OCI-LY1 (cell line): ENCODE measurements at regions not wholly inside any gene's neighbourhood (a gene's known extent, or its start where the extent isn't known, plus 50 kb on each side); places are given as distances from the start of the nearest gene placed in this dataset.

ENCODE experiments used
- H2AFZ ChIP-seq: fragments of 200-600 bp; sonication (generic), shearing (Covaris generic); 2 replicates; pipeline ENCODE4 v1.6.0; 2014; ENCODE audit warnings: antibody characterized with exemption, mild to moderate bottlenecking, low read length
- H3F3A ChIP-seq: fragments of 200-600 bp; sonication (generic), shearing (Covaris generic); 2 replicates; pipeline ENCODE4 v1.6.0; 2014; ENCODE audit warnings: mild to moderate bottlenecking, antibody characterized with exemption, low read length, moderate library complexity; ENCODE audit not compliant: insufficient read depth
- H3K27ac ChIP-seq: fragments of 200-600 bp; sonication (generic); 2 replicates; pipeline ENCODE4 v1.5.1; 2014; ENCODE audit warnings: low read length, mixed run types, mild to moderate bottlenecking, low read depth; ENCODE audit not compliant: poor library complexity, severe bottlenecking
- H3K27me3 ChIP-seq: fragments of 200-600 bp; sonication (generic); 2 replicates; pipeline ENCODE4 v1.6.0; 2014; ENCODE audit warnings: antibody characterized with exemption, mild to moderate bottlenecking, low read length, moderate library complexity; ENCODE audit not compliant: insufficient read depth
- H3K36me3 ChIP-seq: fragments of 200-600 bp; sonication (generic); 2 replicates; pipeline ENCODE4 v1.6.1; 2014; ENCODE audit warnings: mild to moderate bottlenecking, antibody characterized with exemption, low read length, moderate library complexity, mixed read lengths; ENCODE audit not compliant: insufficient read depth
- H3K4me1 ChIP-seq: fragments of 200-600 bp; sonication (generic); 2 replicates; pipeline ENCODE4 v1.5.1; 2014; ENCODE audit warnings: mild to moderate bottlenecking, low read length, moderate library complexity; ENCODE audit not compliant: insufficient read depth, severe bottlenecking
- H3K4me2 ChIP-seq: fragments of 200-600 bp; sonication (generic), shearing (Covaris generic); 2 replicates; pipeline ENCODE4 v1.6.1; 2014; ENCODE audit warnings: low read length
- H3K4me3 ChIP-seq: fragments of 200-600 bp; sonication (generic); 2 replicates; pipeline ENCODE4 v1.5.1; 2014; ENCODE audit warnings: low read length, low read depth, mild to moderate bottlenecking, mixed read lengths; ENCODE audit not compliant: poor library complexity, severe bottlenecking
- H3K79me2 ChIP-seq: fragments of 200-600 bp; shearing (Covaris generic); 2 replicates; pipeline ENCODE4 v1.6.1; 2016; ENCODE audit warnings: mixed run types, low read length, mixed read lengths; ENCODE audit not compliant: insufficient read depth
- H3K9ac ChIP-seq: fragments of 200-600 bp; sonication (generic), shearing (Covaris generic); 2 replicates; pipeline ENCODE4 v1.6.1; 2014; ENCODE audit warnings: mild to moderate bottlenecking, low read length, mixed read lengths
- H3K9me2 ChIP-seq: fragments of 200-600 bp; sonication (generic), shearing (Covaris generic); 2 replicates; pipeline ENCODE4 v1.6.1; 2014; ENCODE audit warnings: low read depth, mild to moderate bottlenecking, low read length, mixed read lengths
- H3K9me3 ChIP-seq: fragments of 200-600 bp; shearing (Covaris generic); 2 replicates; pipeline ENCODE4 v1.6.1; 2014; ENCODE audit warnings: low read length, mixed read lengths
- H4K20me1 ChIP-seq: fragments of 200-600 bp; sonication (generic), shearing (Covaris generic); 2 replicates; pipeline ENCODE4 v1.6.0; 2016; ENCODE audit warnings: mild to moderate bottlenecking, low read length; ENCODE audit not compliant: insufficient read depth
- CTCF ChIP-seq: fragments of 200-600 bp; sonication (generic), shearing (Covaris generic); IDR thresholded peaks from 2 replicates; pipeline ENCODE4 v1.5.1; 2017; ENCODE audit warnings: mild to moderate bottlenecking, antibody characterized with exemption, low read length, moderate library complexity, mixed read lengths
- EZH2 ChIP-seq: fragments of 200-600 bp; sonication (generic), shearing (Covaris generic); IDR thresholded peaks from 2 replicates; pipeline ENCODE4 v1.8.0; 2017; ENCODE audit warnings: borderline replicate concordance, mixed run types, mild to moderate bottlenecking, antibody characterized with exemption, low read length, moderate library complexity, mixed read lengths

GRCh38 chr3:194986208-194987043 is 284.5 kb downstream of the XXYLT1 start:
- no peak overlapping the region for H3K4me3 ChIP-seq
- no peaks in the 10 kb centered on the region for H3F3A ChIP-seq
- no peaks in the 10 kb centered on the region for H3K9me2 ChIP-seq
- no peaks in the 10 kb centered on the region for H3K36me3 ChIP-seq
- H3K9ac ChIP-seq, result no peak overlapping the region
- no peaks in the 10 kb centered on the region for H3K4me1 ChIP-seq
- no peaks in the 10 kb centered on the region for H3K79me2 ChIP-seq
- no peak overlapping the region for H3K4me2 ChIP-seq
- no peak overlapping the region for H3K27ac ChIP-seq
- no peaks in the 10 kb centered on the region for H3K9me3 ChIP-seq
- no peaks in the 10 kb centered on the region for H4K20me1 ChIP-seq
- H2AFZ ChIP-seq, result no peak overlapping the region
- H3K27me3 ChIP-seq, result peaks cover 9% of the 10 kb centered on the region; the same call in 1 of the 2 replicates
- TF ChIP-seq EZH2, result no peak
- no peak for TF ChIP-seq CTCF

- Histone ChIP-seq H3K9ac (no peak overlapping the region), H3K27me3 (no peaks in the 10 kb centered on the region; the same call in 1 of the 2 replicates), H2AFZ (no peak overlapping the region), H3K4me2 (no peak overlapping the region), H4K20me1 (no peaks in the 10 kb centered on the region), H3F3A (no peaks in the 10 kb centered on the region), H3K27ac (no peak overlapping the region), H3K4me1 (no peaks in the 10 kb centered on the region), H3K79me2 (no peaks in the 10 kb centered on the region), H3K9me3 (no peaks in the 10 kb centered on the region), H3K4me3 (no peak overlapping the region), H3K9me2 (no peaks in the 10 kb centered on the region), H3K36me3 (no peaks in the 10 kb centered on the region)
- no peak for TF ChIP-seq CTCF
- no peak for TF ChIP-seq EZH2
Measured at GRCh38 chr3:194987571-194988494, 283.1 kb downstream of the XXYLT1 start.

- Histone ChIP-seq H3F3A (no peaks in the 10 kb centered on the region), H3K9me2 (no peaks in the 10 kb centered on the region), H3K4me1 (no peaks in the 10 kb centered on the region), H2AFZ (no peak overlapping the region), H3K27me3 (no peaks in the 10 kb centered on the region), H3K36me3 (no peaks in the 10 kb centered on the region), H3K79me2 (no peaks in the 10 kb centered on the region), H3K9me3 (no peaks in the 10 kb centered on the region), H4K20me1 (no peaks in the 10 kb centered on the region), H3K27ac (no peak overlapping the region), H3K9ac (no peak overlapping the region), H3K4me2 (no peak overlapping the region), H3K4me3 (no peak overlapping the region)
- TF ChIP-seq EZH2 (no peak), CTCF (no peak; the same call in 1 of the 2 replicates)
Measured at GRCh38 chr3:194988495-194989165, 282.3 kb downstream of the XXYLT1 start.
